Endothelial cell of umbilical vein (primary cell): ENCODE measurements at regions not wholly inside any gene's neighbourhood (a gene's known extent, or its start where the extent isn't known, plus 50 kb on each side); places are given as distances from the start of the nearest gene placed in this dataset.

Experiments
- BruUV-seq: library from RNA; stranded (reverse); fragments of 400-500 nt; replicated peaks from 2 replicates; lab custom pipeline; 2021; lab: Mats Ljungman, UMichigan
- CTCF ChIA-PET: fragments of 300-600, 350-600 bp; sonication (Branson Sonifier 250); formaldehyde crosslinking; loops from one replicate; lab custom pipeline; 2021; ENCODE audit warnings: antibody characterized with exemption, inconsistent platforms; lab: Charles Lee
- POLR2A ChIA-PET: fragments of 300-600, 350-600 bp; sonication (Branson Sonifier 250); formaldehyde crosslinking; loops from one replicate; lab custom pipeline; 2021; ENCODE audit warnings: antibody characterized with exemption, inconsistent platforms; lab: Charles Lee
- DNase-seq: peaks from one replicate; pipeline ENCODE4 v3.0.0-alpha.2; 2011; ENCODE audit warnings: low read depth, low spot score
- FAIRE-seq: peaks from 2 replicates; lab custom pipeline; 2011; peaks lifted over from hg19 to GRCh38; lab: Jason Lieb, UNC
- H2AFZ ChIP-seq: 2 replicates; pipeline ENCODE4 v1.6.0; 2012; ENCODE audit warnings: low read depth, low read length, control low read depth, inconsistent platforms
- H3K27ac ChIP-seq: 2 replicates; pipeline ENCODE4 v1.5.1; 2011; ENCODE audit warnings: low read depth, mild to moderate bottlenecking, control low read depth, low read length, moderate library complexity; ENCODE audit not compliant: insufficient read depth
- H3K27me3 ChIP-seq, 2 experiments: 2 replicates each; pipeline versions ENCODE4 v1.6.0 to v1.6.1; 2011; ENCODE audit warnings: low read length in 2 of 2, mixed read lengths in 1 of 2; ENCODE audit not compliant: control insufficient read depth in 2 of 2, insufficient read depth in 2 of 2
- H3K36me3 ChIP-seq, 2 experiments: 2 replicates in 1 of 2; 3 replicates in 1 of 2; pipeline ENCODE4 v1.5.1; 2011; ENCODE audit warnings: low read length in 2 of 2, mild to moderate bottlenecking in 1 of 2, moderate library complexity in 1 of 2; ENCODE audit not compliant: control insufficient read depth in 2 of 2, insufficient read depth in 2 of 2; ENCODE audit errors: extremely low read depth in 1 of 2
- H3K4me1 ChIP-seq: 3 replicates; pipeline ENCODE4 v1.5.1; 2011; ENCODE audit warnings: mild to moderate bottlenecking, low read length; ENCODE audit not compliant: control insufficient read depth, insufficient read depth; ENCODE audit errors: extremely low read depth
- H3K4me2 ChIP-seq: 2 replicates; pipeline ENCODE4 v1.6.1; 2011; ENCODE audit warnings: low read length, control low read depth, mixed read lengths; ENCODE audit not compliant: insufficient read depth
- H3K4me3 ChIP-seq, 3 experiments: fragments of 200-600 bp in 1 of 3; sonication (generic), shearing (Covaris generic) in 1 of 3; replicated peaks in 1 of 3; 2 replicates each; pipeline ENCODE4 v1.5.1; 2011 to 2016; ENCODE audit warnings: control low read depth in 3 of 3, low read length in 3 of 3, mild to moderate bottlenecking in 2 of 3, inconsistent platforms in 1 of 3, low read depth in 1 of 3, moderate library complexity in 1 of 3; ENCODE audit not compliant: insufficient read depth in 1 of 3
- H3K79me2 ChIP-seq: 2 replicates; pipeline ENCODE4 v1.6.0; 2012; ENCODE audit warnings: low read length, inconsistent platforms; ENCODE audit not compliant: control insufficient read depth, insufficient read depth
- H3K9ac ChIP-seq: replicated peaks from 2 replicates; pipeline ENCODE3; 2011; ENCODE audit warnings: low read length, control low read depth; ENCODE audit not compliant: insufficient read depth; ENCODE audit errors: extremely low read depth
- H3K9me1 ChIP-seq: replicated peaks from 3 replicates; pipeline ENCODE4 v1.6.0; 2011; ENCODE audit warnings: mild to moderate bottlenecking, low read length; ENCODE audit not compliant: control insufficient read depth, insufficient read depth; ENCODE audit errors: extremely low read depth
- H3K9me3 ChIP-seq: replicated peaks from 2 replicates; pipeline ENCODE4 v1.5.1; 2012; ENCODE audit warnings: low read length, inconsistent platforms; ENCODE audit not compliant: control insufficient read depth, insufficient read depth
- H4K20me1 ChIP-seq: replicated peaks from 2 replicates; pipeline ENCODE3; 2011; ENCODE audit warnings: mild to moderate bottlenecking, low read length; ENCODE audit not compliant: control insufficient read depth, insufficient read depth; ENCODE audit errors: extremely low read depth
- CTCF ChIP-seq, 2 donors: IDR thresholded peaks; 1 replicate in 1 of 2; 2 replicates in 1 of 2; pipeline ENCODE4 v1.5.1; 2011; ENCODE audit warnings: low read length in 2 of 2, mild to moderate bottlenecking in 2 of 2, moderate library complexity in 2 of 2, control low read depth in 1 of 2, inconsistent platforms in 1 of 2, low read depth in 1 of 2; ENCODE audit not compliant: insufficient read depth in 1 of 2; ENCODE audit errors: extremely low read depth in 1 of 2
- FOS ChIP-seq: IDR thresholded peaks from 2 replicates; pipeline ENCODE4 v1.6.1; 2011; ENCODE audit warnings: mild to moderate bottlenecking, low read length, moderate library complexity, borderline replicate concordance; ENCODE audit not compliant: insufficient read depth
- GATA2 ChIP-seq: IDR thresholded peaks from 2 replicates; pipeline ENCODE4 v1.7.0; 2011; ENCODE audit warnings: low read depth, mild to moderate bottlenecking, moderate library complexity, mixed read lengths, low read length; ENCODE audit not compliant: insufficient read length, insufficient read depth
- JUN ChIP-seq: IDR thresholded peaks from 2 replicates; pipeline ENCODE4 v1.6.1; 2011; ENCODE audit warnings: borderline replicate concordance, low read depth; ENCODE audit not compliant: insufficient read length, insufficient read depth
- MAX ChIP-seq: IDR thresholded peaks from 2 replicates; pipeline ENCODE4 v1.6.1; 2011; ENCODE audit not compliant: insufficient read depth, insufficient read length
- MYC ChIP-seq: IDR thresholded peaks from one replicate; pipeline ENCODE4 v1.6.1; 2011; ENCODE audit warnings: mild to moderate bottlenecking, low read depth, low read length
- POLR2A ChIP-seq: IDR thresholded peaks from 2 replicates; pipeline ENCODE4 v1.6.1; 2012; ENCODE audit warnings: low read depth, mild to moderate bottlenecking, control low read depth, low read length
- POLR2AphosphoS5 ChIP-seq: IDR thresholded peaks from 2 replicates; pipeline ENCODE4 v1.6.1; 2012; ENCODE audit warnings: low read depth, mild to moderate bottlenecking, control low read depth, low read length, moderate library complexity; ENCODE audit not compliant: insufficient read depth
- dilution Hi-C: fragments of 300-500 bp; cut with MboI; formaldehyde crosslinking; loops from one replicate; pipeline ENCODE4 v1.15.0; 2019; ENCODE audit warnings: low sequenced_read_pairs; ENCODE audit not compliant: extremely low pct_ligation_motif_present
- intact Hi-C: fragments of 100-400 bp; cut with micrococcal nuclease; formaldehyde crosslinking; loops from one replicate; pipeline ENCODE4 v1.10.0; 2022

DNA sequence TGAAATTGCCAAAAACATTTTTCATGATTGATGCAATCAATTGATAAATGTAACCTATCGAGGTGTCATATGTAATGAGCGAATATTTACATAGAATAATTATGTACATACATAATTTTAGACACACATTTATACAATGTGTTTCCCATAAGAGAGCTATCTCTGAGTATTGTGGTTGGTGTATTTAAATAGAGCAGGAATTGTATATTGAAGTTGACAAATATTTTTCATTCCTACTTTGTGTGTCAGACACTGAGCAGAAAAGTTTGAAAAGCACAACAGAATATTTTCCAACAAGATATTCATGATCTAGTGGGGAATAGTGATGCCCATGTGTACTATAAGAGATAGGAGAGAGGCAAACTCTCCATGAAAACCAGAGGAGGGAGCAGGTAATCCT lies 295.2 kb downstream of the ANKRD50 start:
- DNase-seq = no peak
- TF ChIP-seq CTCF (IDR thresholded peaks at IDR 0.05; ENCODE audit: extremely low read depth in 1 of 2, insufficient read depth in 1 of 2, low read depth in 1 of 2, low read length in 2 of 2) = no peak
- no peak for TF ChIP-seq JUN
- TF ChIP-seq POLR2A = no peak
- no peak for TF ChIP-seq FOS
- TF ChIP-seq POLR2AphosphoS5 = no peak
- no peak for TF ChIP-seq GATA2
- no peak for TF ChIP-seq MYC
- no peak for TF ChIP-seq MAX
- Histone ChIP-seq H3K9me3 (no peaks in the 10 kb centered on the region), H3K79me2 (no peaks in the 10 kb centered on the region), H3K27me3 (no peaks in the 10 kb centered on the region), H3K9ac (no peak overlapping the region), H3K4me2 (no peak overlapping the region), H4K20me1 (no peaks in the 10 kb centered on the region), H3K36me3 (no peaks in the 10 kb centered on the region), H3K27ac (no peak overlapping the region), H3K4me3 (no peak overlapping the region), H3K9me1 (no peaks in the 10 kb centered on the region), H2AFZ (no peak overlapping the region), H3K4me1 (peaks cover 8% of the 10 kb centered on the region)
- no peak for FAIRE-seq
- BruUV-seq = no TSS peak
- dilution Hi-C loops (no loop called here), intact Hi-C loops (no loop called here)
- ChIA-PET POLR2A (no interaction called here), CTCF (interaction anchor here (1.0 to 1.1 kb wide), 2 partner anchors 19 to 75 kb away, joined by 3 read pairs; no protein-coding TSS in a partner anchor)
